H1 (cell line): ENCODE measurements at regions not wholly inside any gene's neighbourhood (a gene's known extent, or its start where the extent isn't known, plus 50 kb on each side); places are given as distances from the start of the nearest gene placed in this dataset.
A peak's percentile ranks its signal among the peaks of the same experiment; 100 is the strongest.

Experiments used
- CTCF ChIA-PET: fragments of 300-600 bp; sonication (Branson Sonifier 250); formaldehyde crosslinking; loops from one replicate; lab custom pipeline; 2021; ENCODE audit not compliant: partially characterized antibody; lab: Charles Lee
- POLR2A ChIA-PET: fragments of 300-600 bp; sonication (Branson Sonifier 250); formaldehyde crosslinking; loops from one replicate; lab custom pipeline; 2021; ENCODE audit warnings: inconsistent platforms; ENCODE audit not compliant: partially characterized antibody; lab: Charles Lee
- DNase-seq, 2 experiments: peaks; one replicate each; pipeline versions ENCODE4 v3.0.0 to v3.0.0-alpha.2; 2010 to 2022; ENCODE audit warnings: low spot score in 2 of 2, low read depth in 1 of 2, mixed read lengths in 1 of 2
- FAIRE-seq: peaks from 2 replicates; lab custom pipeline; 2011; peaks lifted over from hg19 to GRCh38; lab: Jason Lieb, UNC
- H2AFZ ChIP-seq: 2 replicates; pipeline ENCODE4 v1.8.1; 2012; ENCODE audit warnings: low read length, inconsistent platforms
- H2AK5ac ChIP-seq: 2 replicates; pipeline ENCODE4 v1.6.1; 2013; ENCODE audit warnings: low read depth, low read length
- H2BK120ac ChIP-seq: replicated peaks from 2 replicates; pipeline ENCODE3; 2013; ENCODE audit warnings: low read depth, low read length, inconsistent platforms
- H2BK12ac ChIP-seq: 2 replicates; pipeline ENCODE4 v1.6.1; 2013; ENCODE audit warnings: low read depth, low read length
- H2BK15ac ChIP-seq: 2 replicates; pipeline ENCODE4 v1.6.1; 2013; ENCODE audit warnings: low read length
- H2BK20ac ChIP-seq: 2 replicates; pipeline ENCODE4 v1.6.1; 2013; ENCODE audit warnings: low read length
- H2BK5ac ChIP-seq: 2 replicates; pipeline ENCODE4 v1.6.1; 2013; ENCODE audit warnings: low read depth, low read length
- H3K14ac ChIP-seq: 2 replicates; pipeline ENCODE4 v1.6.1; 2013; ENCODE audit warnings: inconsistent platforms; ENCODE audit not compliant: insufficient read length
- H3K18ac ChIP-seq: 2 replicates; pipeline ENCODE4 v1.6.1; 2013; ENCODE audit warnings: low read length; ENCODE audit errors: extremely low read depth
- H3K23ac ChIP-seq: 2 replicates; pipeline ENCODE4 v1.6.1; 2013; ENCODE audit warnings: inconsistent platforms; ENCODE audit not compliant: insufficient read length
- H3K23me2 ChIP-seq: 2 replicates; pipeline ENCODE4 v1.6.1; 2013; ENCODE audit warnings: low read depth, low read length
- H3K27ac ChIP-seq: 2 replicates; pipeline ENCODE4 v1.6.1; 2011; ENCODE audit warnings: low read depth, low read length, inconsistent platforms
- H3K27me3 ChIP-seq, 4 experiments: replicated peaks in 1 of 4; 1 replicate in 1 of 4; 2 replicates in 3 of 4; pipeline versions ENCODE4 v1.6.1 to v1.8.1; 2011 to 2013; ENCODE audit warnings: low read length in 3 of 4, mild to moderate bottlenecking in 3 of 4, inconsistent platforms in 2 of 4, mixed read lengths in 2 of 4, moderate library complexity in 1 of 4; ENCODE audit not compliant: control insufficient read depth in 3 of 4, insufficient read depth in 3 of 4; ENCODE audit errors: extremely low read depth in 1 of 4
- H3K36me3 ChIP-seq, 4 experiments: 2 replicates each; pipeline versions ENCODE4 v1.6.1 to v1.8.1; 2011 to 2013; ENCODE audit warnings: mild to moderate bottlenecking in 4 of 4, low read length in 3 of 4, moderate library complexity in 2 of 4, control low read depth in 1 of 4, inconsistent platforms in 1 of 4; ENCODE audit not compliant: insufficient read depth in 4 of 4, control insufficient read depth in 2 of 4
- H3K4ac ChIP-seq: replicated peaks from 2 replicates; pipeline ENCODE3; 2013; ENCODE audit warnings: low read length, low read depth, mixed read lengths, inconsistent platforms; ENCODE audit not compliant: insufficient read length
- H3K4me1 ChIP-seq, 4 experiments: replicated peaks in 1 of 4; 1 replicate in 1 of 4; 2 replicates in 3 of 4; pipeline versions ENCODE4 v1.6.1 to v1.8.1; 2011 to 2013; ENCODE audit warnings: low read length in 3 of 4, inconsistent platforms in 2 of 4, mixed read lengths in 1 of 4; ENCODE audit not compliant: insufficient read depth in 4 of 4, control insufficient read depth in 3 of 4
- H3K4me2 ChIP-seq, 2 experiments: 2 replicates each; pipeline versions ENCODE4 v1.6.1 to v1.8.1; 2011 to 2013; ENCODE audit warnings: low read depth in 2 of 2, low read length in 2 of 2, control low read depth in 1 of 2, inconsistent platforms in 1 of 2, mild to moderate bottlenecking in 1 of 2; ENCODE audit not compliant: insufficient read depth in 1 of 2
- H3K4me3 ChIP-seq, 4 experiments: fragments of 200-600, 300-600 bp in 1 of 4; sonication (generic), shearing (Covaris generic), sonication (Bioruptor Twin) in 1 of 4; 2 replicates each; pipeline versions ENCODE4 v1.5.1 to v1.8.1; 2011 to 2016; ENCODE audit warnings: low read length in 4 of 4, low read depth in 3 of 4, control low read depth in 2 of 4, inconsistent platforms in 2 of 4, mild to moderate bottlenecking in 2 of 4, mixed read lengths in 1 of 4, moderate library complexity in 1 of 4; ENCODE audit not compliant: insufficient read depth in 2 of 4; ENCODE audit errors: extremely low read depth in 1 of 4
- H3K56ac ChIP-seq: replicated peaks from 2 replicates; pipeline ENCODE3; 2013; ENCODE audit warnings: low read depth, mild to moderate bottlenecking, mixed read lengths, low read length, inconsistent platforms; ENCODE audit not compliant: insufficient read length
- H3K79me1 ChIP-seq: 2 replicates; pipeline ENCODE4 v1.6.1; 2013; ENCODE audit warnings: low read depth, low read length, control low read depth
- H3K79me2 ChIP-seq, 2 experiments: 2 replicates each; pipeline versions ENCODE4 v1.6.1 to v1.8.1; 2012 to 2013; ENCODE audit warnings: low read length in 2 of 2, mild to moderate bottlenecking in 2 of 2, inconsistent platforms in 1 of 2; ENCODE audit not compliant: insufficient read depth in 2 of 2, control insufficient read depth in 1 of 2
- H3K9ac ChIP-seq, 4 experiments: replicated peaks in 1 of 4; 1 replicate in 1 of 4; 2 replicates in 3 of 4; pipeline versions ENCODE4 v1.6.1 to v1.8.1; 2011 to 2013; ENCODE audit warnings: low read depth in 3 of 4, low read length in 3 of 4, control low read depth in 2 of 4, mild to moderate bottlenecking in 2 of 4, moderate library complexity in 2 of 4, inconsistent platforms in 1 of 4; ENCODE audit errors: extremely low read depth in 1 of 4
- H3K9me3 ChIP-seq, 2 experiments: 2 replicates each; pipeline versions ENCODE4 v1.6.1 to v1.8.1; 2012 to 2013; ENCODE audit warnings: mild to moderate bottlenecking in 2 of 2, moderate library complexity in 2 of 2, control low read depth in 1 of 2, inconsistent platforms in 1 of 2, low read depth in 1 of 2, low read length in 1 of 2, mixed read lengths in 1 of 2; ENCODE audit not compliant: insufficient read depth in 2 of 2
- H4K20me1 ChIP-seq, 2 experiments: replicated peaks in 1 of 2; 2 replicates each; pipeline versions ENCODE3 to v1.8.1; 2011 to 2013; ENCODE audit warnings: inconsistent platforms in 2 of 2, low read length in 2 of 2, mild to moderate bottlenecking in 1 of 2; ENCODE audit not compliant: insufficient read depth in 2 of 2, control insufficient read depth in 1 of 2
- H4K5ac ChIP-seq: 2 replicates; pipeline ENCODE4 v1.6.1; 2013; ENCODE audit warnings: low read length, low read depth, mixed read lengths, inconsistent platforms; ENCODE audit not compliant: insufficient read length
- H4K8ac ChIP-seq: 2 replicates; pipeline ENCODE4 v1.8.0; 2013; ENCODE audit warnings: mild to moderate bottlenecking, moderate library complexity, low read length, inconsistent platforms; ENCODE audit not compliant: insufficient read depth; ENCODE audit errors: extremely low read depth
- H4K91ac ChIP-seq: replicated peaks from 2 replicates; pipeline ENCODE3; 2013; ENCODE audit warnings: low read length, mixed read lengths, inconsistent platforms; ENCODE audit not compliant: insufficient read length
- CTCF ChIP-seq, 3 experiments: IDR thresholded peaks; 1 replicate in 2 of 3; 2 replicates in 1 of 3; pipeline versions ENCODE4 v1.5.1 to v1.6.1; 2011; ENCODE audit warnings: low read length in 3 of 3, mild to moderate bottlenecking in 3 of 3, inconsistent platforms in 2 of 3, low read depth in 1 of 3, moderate library complexity in 1 of 3; ENCODE audit not compliant: insufficient read depth in 1 of 3; ENCODE audit errors: control extremely low read depth in 1 of 3
- KDM5A ChIP-seq: fragments of 200-600 bp; IDR thresholded peaks from 2 replicates; pipeline ENCODE4 v1.7.1; 2012; ENCODE audit warnings: mild to moderate bottlenecking, low read length, inconsistent platforms, mixed read lengths
- RAD21 ChIP-seq, 2 experiments: IDR thresholded peaks in 1 of 2; conservative IDR thresholded peaks in 1 of 2; 2 replicates each; pipeline ENCODE4 v1.6.1; 2011; ENCODE audit warnings: low read depth in 2 of 2, low read length in 2 of 2, improper control_type of control experiment in 1 of 2, inconsistent platforms in 1 of 2, mild to moderate bottlenecking in 1 of 2, moderate library complexity in 1 of 2
- RNF2 ChIP-seq: fragments of 200-900, 300-1000 bp; sonication (generic); IDR thresholded peaks from 2 replicates; pipeline ENCODE4 v1.7.1; 2016; ENCODE audit warnings: borderline replicate concordance, low read depth, mild to moderate bottlenecking, antibody characterized with exemption, low read length; ENCODE audit not compliant: poor library complexity, severe bottlenecking; ENCODE audit errors: missing control alignments
- SAP30 ChIP-seq: fragments of 300-600 bp; sonication (generic); IDR thresholded peaks from 2 replicates; pipeline ENCODE4 v1.7.1; 2012; ENCODE audit warnings: low read length, moderate library complexity, mild to moderate bottlenecking, inconsistent platforms; ENCODE audit not compliant: insufficient read depth, insufficient replicate concordance
- TAF7 ChIP-seq: optimal IDR thresholded peaks from 2 replicates; pipeline ENCODE3; 2011; ENCODE audit warnings: low read depth, mild to moderate bottlenecking, inconsistent platforms, low read length, moderate library complexity, borderline replicate concordance
- WGBS, 2 experiments: shearing (Covaris generic) in 1 of 2; methylation state at CpG; one replicate each; pipeline versions ENCODE4 v1.1.6 to v1.1.7; 2013 to 2015; ENCODE audit warnings: low lambda C conversion rate in 2 of 2, mixed read lengths in 2 of 2, inconsistent platforms in 1 of 2, low coverage in 1 of 2, missing lambda C conversion rate in 1 of 2; ENCODE audit not compliant: insufficient replicate concordance in 2 of 2, insufficient coverage in 1 of 2, insufficient read length in 1 of 2; ENCODE audit errors: extremely low coverage in 1 of 2, missing lambda C conversion rate in 1 of 2; 5-methylcytosine and 5-hydroxymethylcytosine counted together

GRCh38 chr11:41612415-41612814 lies 153.0 kb upstream of the LRRC4C start:
- H3K9ac ChIP-seq: no peak overlapping the region
- H2BK20ac ChIP-seq: no peak overlapping the region
- H3K79me2 ChIP-seq: no peaks in the 10 kb centered on the region
- CTCF ChIA-PET: interaction anchor here (0.6 to 1.9 kb wide), 12 partner anchors 11 to 255 kb away, joined by 3 to 9 read pairs (median 4); no protein-coding TSS in a partner anchor
- no peaks in the 10 kb centered on the region for H3K36me3 ChIP-seq
- no peak overlapping the region for H2AK5ac ChIP-seq
- no peaks in the 10 kb centered on the region for H3K4me1 ChIP-seq
- no peaks in the 10 kb centered on the region for H3K27me3 ChIP-seq
- H4K5ac ChIP-seq: no peak overlapping the region
- no peaks in the 10 kb centered on the region for H3K23me2 ChIP-seq
- POLR2A ChIA-PET: interaction anchor here (0.6 kb wide), 1 partner anchor 497 kb away, joined by 5 read pairs; no protein-coding TSS in a partner anchor
- H3K14ac ChIP-seq: no peak overlapping the region
- H4K8ac ChIP-seq: no peak overlapping the region
- H2BK15ac ChIP-seq: no peak overlapping the region
- no peak overlapping the region for H3K4ac ChIP-seq
- no peak overlapping the region for H3K23ac ChIP-seq
- no peak overlapping the region for H3K56ac ChIP-seq
- H4K20me1 ChIP-seq: no peaks in the 10 kb centered on the region
- peaks cover 15 to 18% of the 10 kb centered on the region in 2 experiments; a peak in 2 of 4 replicates for H3K9me3 ChIP-seq
- WGBS, 2 experiments: 83% methylated on average over 1 of the region's 1 CpG; no CpG with 5 or more reads in 1 of the 2 experiments
- DNase-seq: no peak
- no peak overlapping the region for H4K91ac ChIP-seq
- H2AFZ ChIP-seq: no peak overlapping the region
- no peak overlapping the region for H2BK5ac ChIP-seq
- H3K79me1 ChIP-seq: no peaks in the 10 kb centered on the region
- no peak overlapping the region for H3K4me3 ChIP-seq
- no peak overlapping the region for H3K27ac ChIP-seq
- H2BK12ac ChIP-seq: no peak overlapping the region
- no peak for FAIRE-seq
- H2BK120ac ChIP-seq: no peak overlapping the region
- H3K4me2 ChIP-seq: no peak overlapping the region
- no peak overlapping the region for H3K18ac ChIP-seq
- TF ChIP-seq CTCF (IDR thresholded peaks at IDR 0.05; ENCODE audit: control extremely low read depth in 1 of 3, insufficient read depth in 1 of 3, low read depth in 1 of 3, low read length in 3 of 3) (peak in 2 of 3 experiments; percentile 42 to 47; a peak in 2 of 4 replicates), KDM5A (no peak), RAD21 (IDR thresholded peaks at IDR 0.05 in 1 of 2, conservative IDR thresholded peaks at IDR 0.05 in 1 of 2; ENCODE audit: low read depth in 2 of 2, low read length in 2 of 2) (peak; percentile 60 to 65), TAF7 (no peak), SAP30 (no peak), RNF2 (no peak)
- TF ChIP-seq, all 59 proteins: peak for 2
